Astrocyte (in vitro differentiated cells and primary cell): ENCODE measurements at regions not wholly inside any gene's neighbourhood (a gene's known extent, or its start where the extent isn't known, plus 50 kb on each side); places are given as distances from the start of the nearest gene placed in this dataset.

ENCODE experiments used
- EZH2 ChIP-seq: IDR thresholded peaks from 2 replicates; pipeline ENCODE4 v1.6.1; 2012; ENCODE audit warnings: mild to moderate bottlenecking, low read length, inconsistent platforms; ENCODE audit not compliant: insufficient read depth
- TF ChIP-seq, protein P1 (sequence below): IDR thresholded peaks from 2 replicates; pipeline ENCODE4 v1.5.1; 2011; ENCODE audit warnings: low read depth, mild to moderate bottlenecking, inconsistent platforms, low read length, moderate library complexity; ENCODE audit not compliant: insufficient read depth

DNA sequence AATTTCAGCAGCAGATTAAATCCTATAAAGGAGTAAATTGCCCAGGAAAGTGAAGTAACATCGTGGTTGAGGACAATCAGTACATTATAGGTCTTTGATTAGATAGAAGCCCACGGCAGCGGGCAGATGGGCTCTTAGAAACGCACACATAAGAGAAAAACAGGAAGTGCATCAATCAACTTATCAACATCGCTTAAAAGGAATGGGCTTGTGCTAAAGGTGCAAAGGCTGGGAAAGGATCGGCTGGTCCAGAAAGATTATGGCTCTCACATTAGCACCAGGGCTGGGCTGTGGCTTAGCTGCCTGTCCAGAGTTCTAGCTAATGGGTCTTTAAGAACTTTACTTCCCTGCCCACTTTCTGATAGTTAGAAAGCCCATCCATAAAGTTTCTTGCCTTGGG lies 292.0 kb upstream of the TNRC6C start:
- TF ChIP-seq, protein P1, sequence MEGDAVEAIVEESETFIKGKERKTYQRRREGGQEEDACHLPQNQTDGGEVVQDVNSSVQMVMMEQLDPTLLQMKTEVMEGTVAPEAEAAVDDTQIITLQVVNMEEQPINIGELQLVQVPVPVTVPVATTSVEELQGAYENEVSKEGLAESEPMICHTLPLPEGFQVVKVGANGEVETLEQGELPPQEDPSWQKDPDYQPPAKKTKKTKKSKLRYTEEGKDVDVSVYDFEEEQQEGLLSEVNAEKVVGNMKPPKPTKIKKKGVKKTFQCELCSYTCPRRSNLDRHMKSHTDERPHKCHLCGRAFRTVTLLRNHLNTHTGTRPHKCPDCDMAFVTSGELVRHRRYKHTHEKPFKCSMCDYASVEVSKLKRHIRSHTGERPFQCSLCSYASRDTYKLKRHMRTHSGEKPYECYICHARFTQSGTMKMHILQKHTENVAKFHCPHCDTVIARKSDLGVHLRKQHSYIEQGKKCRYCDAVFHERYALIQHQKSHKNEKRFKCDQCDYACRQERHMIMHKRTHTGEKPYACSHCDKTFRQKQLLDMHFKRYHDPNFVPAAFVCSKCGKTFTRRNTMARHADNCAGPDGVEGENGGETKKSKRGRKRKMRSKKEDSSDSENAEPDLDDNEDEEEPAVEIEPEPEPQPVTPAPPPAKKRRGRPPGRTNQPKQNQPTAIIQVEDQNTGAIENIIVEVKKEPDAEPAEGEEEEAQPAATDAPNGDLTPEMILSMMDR = no peak
- no peak for TF ChIP-seq EZH2
